GM12878 (cell line): ENCODE measurements at regions not wholly inside any gene's neighbourhood (a gene's known extent, or its start where the extent isn't known, plus 50 kb on each side); places are given as distances from the start of the nearest gene placed in this dataset.

ENCODE experiments used
- ATAC-seq: fragments of 200-7000 bp; cut with Tn5 transposase; 3 replicates; pipeline ENCODE4 v1.9.1; 2020; ENCODE audit warnings: mild to moderate bottlenecking, moderate library complexity
- BruUV-seq: library from RNA; stranded (reverse); fragments of 400-500 nt; replicated peaks from 2 replicates; lab custom pipeline; 2021; lab: Mats Ljungman, UMichigan
- CTCF ChIA-PET: fragments of 300-600 bp; sonication (Branson Sonifier 250); formaldehyde crosslinking; extraction: SDS; loops from one replicate; lab custom pipeline; 2021; ENCODE audit warnings: inconsistent platforms; lab: Yijun Ruan, JAX
- POLR2A ChIA-PET: fragments of 350-600 bp; formaldehyde crosslinking; extraction: SDS; loops from one replicate; lab custom pipeline; 2021; ENCODE audit warnings: inconsistent platforms; lab: Charles Lee
- RAD21 ChIA-PET: fragments of 300-600 bp; sonication (Branson Sonifier 250); formaldehyde crosslinking; loops from one replicate; lab custom pipeline; 2023; ENCODE audit warnings: antibody characterized with exemption; ENCODE audit not compliant: unreplicated experiment; lab: Charles Lee
- SMC1A ChIA-PET: fragments of 300-600 bp; sonication (Branson Sonifier 250); formaldehyde crosslinking; loops from one replicate; lab custom pipeline; 2023; ENCODE audit not compliant: unreplicated experiment, uncharacterized antibody; lab: Charles Lee
- DNase-seq: peaks from one replicate; pipeline ENCODE4 v3.0.0-alpha.2; 2011; ENCODE audit warnings: low read depth, low spot score
- FAIRE-seq: peaks from 3 replicates; lab custom pipeline; 2011; peaks lifted over from hg19 to GRCh38; lab: Jason Lieb, UNC
- H2AFZ ChIP-seq: 2 replicates; pipeline ENCODE4 v1.6.0; 2011; ENCODE audit warnings: low read depth, low read length, control low read depth; ENCODE audit not compliant: control insufficient read depth
- H3K27ac ChIP-seq: 2 replicates; pipeline ENCODE4 v1.5.1; 2011; ENCODE audit warnings: control low read depth; ENCODE audit not compliant: control insufficient read depth, insufficient read depth
- H3K27me3 ChIP-seq, 2 experiments: replicated peaks in 1 of 2; 2 replicates each; pipeline versions ENCODE4 v1.6.0 to v1.6.1; 2011; ENCODE audit warnings: low read length in 1 of 2; ENCODE audit not compliant: control insufficient read depth in 2 of 2, insufficient read depth in 2 of 2
- H3K36me3 ChIP-seq, 2 experiments: 2 replicates each; pipeline ENCODE4 v1.5.1; 2011; ENCODE audit warnings: low read length in 1 of 2; ENCODE audit not compliant: control insufficient read depth in 2 of 2, insufficient read depth in 2 of 2
- H3K4me1 ChIP-seq: 2 replicates; pipeline ENCODE4 v1.6.1; 2011; ENCODE audit warnings: mild to moderate bottlenecking, low read length, moderate library complexity, mixed read lengths; ENCODE audit not compliant: control insufficient read depth, insufficient read depth
- H3K4me2 ChIP-seq: 2 replicates; pipeline ENCODE4 v1.6.0; 2011; ENCODE audit warnings: control low read depth; ENCODE audit not compliant: control insufficient read depth, insufficient read depth
- H3K4me3 ChIP-seq: fragments of 200-600 bp; sonication (generic); 2 replicates; pipeline ENCODE4 v1.5.1; 2016
- H3K79me2 ChIP-seq: 2 replicates; pipeline ENCODE4 v1.6.0; 2011; ENCODE audit warnings: low read length; ENCODE audit not compliant: control insufficient read depth, insufficient read depth
- H3K9ac ChIP-seq: 2 replicates; pipeline ENCODE4 v1.8.0; 2011; ENCODE audit warnings: low read length, control low read depth, mixed read lengths; ENCODE audit not compliant: control insufficient read depth, insufficient read depth
- H3K9me3 ChIP-seq: replicated peaks from 3 replicates; pipeline ENCODE4 v1.5.1; 2011; ENCODE audit warnings: mild to moderate bottlenecking, low read length; ENCODE audit not compliant: control insufficient read depth, insufficient read depth
- H4K20me1 ChIP-seq: 2 replicates; pipeline ENCODE4 v1.6.0; 2011; ENCODE audit not compliant: control insufficient read depth, insufficient read depth
- ATF3 ChIP-seq: IDR thresholded peaks from 2 replicates; pipeline ENCODE4 v1.6.1; 2011; ENCODE audit warnings: low read depth, mild to moderate bottlenecking, low read length, moderate library complexity, borderline replicate concordance; ENCODE audit errors: extremely low read depth
- CREB1 ChIP-seq: IDR thresholded peaks from 2 replicates; pipeline ENCODE4 v1.6.1; 2012; ENCODE audit warnings: low read depth, mild to moderate bottlenecking, inconsistent platforms
- ESRRA ChIP-seq: IDR thresholded peaks from 2 replicates; pipeline ENCODE4 v1.6.1; 2012; ENCODE audit warnings: mild to moderate bottlenecking, low read length, improper control_type of control experiment
- ETV6 ChIP-seq, 2 experiments: fragments of 450-650 bp in 1 of 2; IDR thresholded peaks in 1 of 2; conservative IDR thresholded peaks in 1 of 2; 2 replicates each; pipeline ENCODE4 v1.6.1; 2014; ENCODE audit warnings: antibody characterized with exemption in 1 of 2, borderline replicate concordance in 1 of 2, low read depth in 1 of 2, mild to moderate bottlenecking in 1 of 2, moderate library complexity in 1 of 2
- EZH2 ChIP-seq: IDR thresholded peaks from 2 replicates; pipeline ENCODE4 v1.6.1; 2012; ENCODE audit warnings: low read depth, mild to moderate bottlenecking, control low read depth, inconsistent platforms, low read length, borderline replicate concordance; ENCODE audit not compliant: control insufficient read depth
- GABPA ChIP-seq: IDR thresholded peaks from 2 replicates; pipeline ENCODE4 v1.6.1; 2014; ENCODE audit warnings: antibody characterized with exemption, low read depth, mild to moderate bottlenecking, inconsistent platforms
- GATAD2B ChIP-seq: fragments of 450-650 bp; conservative IDR thresholded peaks from 2 replicates; pipeline ENCODE4 v1.6.1; 2017; ENCODE audit warnings: low read depth, mild to moderate bottlenecking, moderate library complexity
- IRF4 ChIP-seq: IDR thresholded peaks from 2 replicates; pipeline ENCODE4 v1.6.1; 2011; ENCODE audit warnings: low read depth, low read length
- MEF2B ChIP-seq: fragments of 450-650 bp; IDR thresholded peaks from 2 replicates; pipeline ENCODE4 v1.6.1; 2018; ENCODE audit warnings: mild to moderate bottlenecking, moderate library complexity; ENCODE audit not compliant: partially characterized antibody, poor library complexity, severe bottlenecking
- MLLT1 ChIP-seq: fragments of 450-650 bp; IDR thresholded peaks from 2 replicates; pipeline ENCODE4 v1.6.1; 2016; ENCODE audit warnings: mild to moderate bottlenecking
- NKRF ChIP-seq: fragments of 450-650 bp; conservative IDR thresholded peaks from 2 replicates; pipeline ENCODE4 v1.6.1; 2017; ENCODE audit warnings: mild to moderate bottlenecking, moderate library complexity
- PKNOX1 ChIP-seq: fragments of 450-650 bp; IDR thresholded peaks from 2 replicates; pipeline ENCODE4 v1.6.1; 2016; ENCODE audit warnings: mild to moderate bottlenecking
- POLR2AphosphoS5 ChIP-seq: IDR thresholded peaks from 2 replicates; pipeline ENCODE4 v1.6.1; 2011; ENCODE audit warnings: mild to moderate bottlenecking, low read length, inconsistent platforms
- RELA ChIP-seq: fragments of 450-650 bp; IDR thresholded peaks from 2 replicates; pipeline ENCODE4 v1.8.0; 2014; ENCODE audit warnings: borderline replicate concordance; ENCODE audit not compliant: partially characterized antibody
- SMC3 ChIP-seq: IDR thresholded peaks from 2 replicates; pipeline ENCODE4 v1.6.1; 2011; ENCODE audit warnings: low read length, improper control_type of control experiment, borderline replicate concordance
- SP1 ChIP-seq: IDR thresholded peaks from one replicate; pipeline ENCODE4 v1.6.1; 2011; ENCODE audit warnings: low read depth, low read length
- SPI1 ChIP-seq: IDR thresholded peaks from 2 replicates; pipeline ENCODE4 v1.6.1; 2011; ENCODE audit warnings: low read depth, mild to moderate bottlenecking, low read length, moderate library complexity, borderline replicate concordance; ENCODE audit not compliant: insufficient read depth
- SUZ12 ChIP-seq: fragments of 200-600 bp; sonication (generic); IDR thresholded peaks from one replicate; pipeline ENCODE4 v1.6.1; 2018; ENCODE audit warnings: antibody characterized with exemption, mild to moderate bottlenecking; ENCODE audit not compliant: unreplicated experiment
- WRNIP1 ChIP-seq: IDR thresholded peaks from 2 replicates; pipeline ENCODE4 v1.6.1; 2011; ENCODE audit warnings: low read depth, low read length, improper control_type of control experiment, borderline replicate concordance
- WGBS: methylation state at CpG from one replicate; pipeline ENCODE4 v1.1.6; 2016; ENCODE audit warnings: low lambda C conversion rate; ENCODE audit not compliant: insufficient replicate concordance, insufficient coverage; ENCODE audit errors: missing lambda C conversion rate; 5-methylcytosine and 5-hydroxymethylcytosine counted together
- in situ Hi-C: fragments of 300-500 bp; cut with MboI; formaldehyde crosslinking; loops from 9 replicates; pipeline ENCODE4 v1.14.3; 2018; ENCODE audit warnings: mixed read lengths
- intact Hi-C: fragments of 100-400 bp; cut with micrococcal nuclease; formaldehyde crosslinking; loops from one replicate; pipeline ENCODE4 v1.14.2; 2022; ENCODE audit not compliant: unreplicated experiment

DNA sequence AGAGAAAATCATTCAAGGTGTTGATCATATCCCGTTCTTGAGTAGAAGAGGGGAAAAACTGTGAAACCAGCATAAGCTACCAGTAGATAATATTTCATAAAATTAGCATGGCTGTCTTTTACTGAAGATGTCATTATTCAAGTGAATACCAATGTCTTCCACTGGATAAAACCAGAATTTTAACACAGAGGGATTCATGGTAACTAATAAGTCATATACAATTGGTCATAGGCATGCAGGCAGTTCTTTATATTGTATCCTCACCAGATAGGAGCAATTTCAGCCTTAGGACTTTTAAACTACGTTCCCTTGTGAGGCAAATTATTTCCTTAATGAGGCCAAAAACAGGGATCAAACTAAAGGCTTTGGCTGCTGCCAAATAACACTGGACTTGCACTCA lies 202.3 kb upstream of the PITRM1 start:
- no peak for ATAC-seq
- Histone ChIP-seq H3K36me3 (no peaks in the 10 kb centered on the region), H3K79me2 (no peaks in the 10 kb centered on the region), H3K4me1 (no peaks in the 10 kb centered on the region), H4K20me1 (no peaks in the 10 kb centered on the region), H3K27ac (no peak overlapping the region), H3K4me2 (no peak overlapping the region), H3K9me3 (no peaks in the 10 kb centered on the region; the same call in 2 of the 3 replicates), H3K4me3 (no peak overlapping the region), H3K27me3 (no peaks in the 10 kb centered on the region), H2AFZ (no peak overlapping the region), H3K9ac (no peak overlapping the region)
- SMC1A ChIA-PET: no interaction called here
- no peak for DNase-seq
- POLR2A ChIA-PET: no interaction called here
- TF ChIP-seq SMC3 (no peak), ATF3 (no peak), POLR2AphosphoS5 (no peak), MEF2B (no peak), RELA (no peak), MLLT1 (no peak), SP1 (no peak), ETV6 (conservative IDR thresholded peaks at IDR 0.05 in 1 of 2, IDR thresholded peaks at IDR 0.05 in 1 of 2; ENCODE audit: borderline replicate concordance in 1 of 2, low read depth in 1 of 2) (no peak), GATAD2B (no peak), EZH2 (no peak), CREB1 (no peak), SPI1 (no peak), GABPA (no peak), IRF4 (no peak), NKRF (no peak), SUZ12 (no peak), ESRRA (no peak), PKNOX1 (no peak), WRNIP1 (no peak)
- WGBS: 15% methylated on average over 2 of the region's 2 CpGs
- RAD21 ChIA-PET: no interaction called here
- FAIRE-seq: no peak
- CTCF ChIA-PET: no interaction called here
- BruUV-seq: no TSS peak
- in situ Hi-C loops (no loop called here), intact Hi-C loops (no loop called here)
